Adrenal gland (tissue), 5 donors: ENCODE measurements at regions not wholly inside any gene's neighbourhood (a gene's known extent, or its start where the extent isn't known, plus 50 kb on each side); places are given as distances from the start of the nearest gene placed in this dataset.
"Not testable (repeated sequence)": the region's sequence is repeated elsewhere in the genome, so short reads cannot be mapped to it uniquely, and the experiment has no call there.

ENCODE experiments used
- CTCF ChIP-seq, 6 experiments: fragments of 450-650 bp in 4 of 6; fragments of 200-600 bp in 2 of 6; sonication (generic) in 1 of 6; IDR thresholded peaks; 1 replicate in 5 of 6; 2 replicates in 1 of 6; pipeline versions ENCODE4 v1.5.1 to v1.8.0; 2016 to 2021; ENCODE audit warnings: antibody characterized with exemption in 6 of 6, mild to moderate bottlenecking in 2 of 6, moderate library complexity in 1 of 6
- POLR2A ChIP-seq, 2 donors: fragments of 450-650 bp; IDR thresholded peaks; one replicate each; pipeline ENCODE4 v1.6.1; 2017; ENCODE audit warnings: antibody characterized with exemption in 2 of 2, mild to moderate bottlenecking in 2 of 2, moderate library complexity in 1 of 2
- donor health status: DM: no; HTN: no; CAD: no.

GRCh38 chrX:92485487-92485886 is 706.3 kb downstream of the PCDH11X start:
- TF ChIP-seq CTCF, POLR2A (IDR thresholded peaks at IDR 0.05): not testable (repeated sequence)
